SHP77 (cell line): ENCODE measurements at regions not wholly inside any gene's neighbourhood (a gene's known extent, or its start where the extent isn't known, plus 50 kb on each side); places are given as distances from the start of the nearest gene placed in this dataset.

Source experiments
- DNase-seq, 2 experiments: peaks; one replicate each; lab custom pipeline; 2025; lab: John Stamatoyannopoulos, UW

DNA sequence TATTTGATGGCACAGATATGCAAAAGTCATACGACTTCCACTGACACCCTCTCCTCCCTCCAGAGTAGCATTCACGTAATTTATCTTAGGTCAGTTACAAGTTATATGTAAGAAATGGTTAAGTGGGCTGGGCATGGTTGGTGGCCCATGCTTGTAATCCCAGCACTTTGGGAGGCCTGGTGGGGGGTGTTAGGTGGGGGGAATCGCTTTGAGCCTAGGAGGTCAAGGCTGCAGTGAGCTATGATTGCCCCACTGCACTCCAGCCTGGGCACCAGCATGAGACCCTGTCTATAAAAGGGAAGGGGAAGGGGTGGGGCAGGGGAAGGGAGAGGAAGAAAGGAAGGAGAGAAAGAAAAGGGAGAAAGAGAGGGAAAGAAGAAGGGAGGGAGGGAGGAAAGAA lies 202.8 kb downstream of the AUH start:
- no peak for DNase-seq

DNA sequence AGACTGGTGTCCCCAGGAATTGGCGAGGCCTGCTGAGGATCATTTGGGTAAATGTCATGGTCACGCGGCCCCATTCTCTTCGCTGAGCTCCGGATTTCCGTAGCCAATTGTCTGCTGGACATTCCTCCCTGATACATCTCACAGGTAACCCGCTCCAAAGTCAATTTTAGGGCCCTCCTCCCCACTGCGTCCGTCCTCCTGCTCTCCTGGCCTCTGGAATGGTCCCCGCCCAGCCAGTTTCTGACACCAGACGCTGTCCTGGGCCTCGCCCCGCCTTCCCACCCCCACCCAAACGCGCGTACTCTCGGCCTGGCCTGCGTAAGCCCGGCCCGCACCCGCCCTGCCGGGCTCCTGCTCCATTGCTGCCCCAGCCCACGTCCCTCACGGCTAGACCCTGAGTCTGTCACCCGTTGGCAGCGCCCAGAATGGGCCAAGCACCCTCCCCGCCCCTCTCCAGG lies 202.0 kb downstream of the AUH start:
- DNase-seq = no peak

DNA sequence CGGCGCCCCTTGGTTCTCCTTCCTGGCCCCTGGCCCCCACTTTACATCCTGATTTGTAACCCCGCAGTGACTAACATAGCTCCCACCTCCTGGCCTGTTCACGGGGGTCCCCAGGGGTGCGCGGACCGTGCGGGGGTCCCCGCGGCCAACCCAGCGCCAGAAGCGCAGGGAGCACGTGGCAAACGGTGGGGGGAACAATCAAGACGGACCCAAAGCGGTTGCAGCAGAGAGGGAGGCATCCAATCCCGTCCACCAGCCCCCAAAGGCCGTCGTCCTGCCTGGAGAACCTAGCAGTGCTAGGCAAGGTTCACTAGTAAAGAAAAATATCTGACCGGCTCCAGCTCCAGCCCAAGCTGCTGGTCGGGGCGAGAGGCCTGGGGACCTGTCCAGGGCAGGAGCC lies 201.5 kb downstream of the AUH start:
- DNase-seq = no peak

DNA sequence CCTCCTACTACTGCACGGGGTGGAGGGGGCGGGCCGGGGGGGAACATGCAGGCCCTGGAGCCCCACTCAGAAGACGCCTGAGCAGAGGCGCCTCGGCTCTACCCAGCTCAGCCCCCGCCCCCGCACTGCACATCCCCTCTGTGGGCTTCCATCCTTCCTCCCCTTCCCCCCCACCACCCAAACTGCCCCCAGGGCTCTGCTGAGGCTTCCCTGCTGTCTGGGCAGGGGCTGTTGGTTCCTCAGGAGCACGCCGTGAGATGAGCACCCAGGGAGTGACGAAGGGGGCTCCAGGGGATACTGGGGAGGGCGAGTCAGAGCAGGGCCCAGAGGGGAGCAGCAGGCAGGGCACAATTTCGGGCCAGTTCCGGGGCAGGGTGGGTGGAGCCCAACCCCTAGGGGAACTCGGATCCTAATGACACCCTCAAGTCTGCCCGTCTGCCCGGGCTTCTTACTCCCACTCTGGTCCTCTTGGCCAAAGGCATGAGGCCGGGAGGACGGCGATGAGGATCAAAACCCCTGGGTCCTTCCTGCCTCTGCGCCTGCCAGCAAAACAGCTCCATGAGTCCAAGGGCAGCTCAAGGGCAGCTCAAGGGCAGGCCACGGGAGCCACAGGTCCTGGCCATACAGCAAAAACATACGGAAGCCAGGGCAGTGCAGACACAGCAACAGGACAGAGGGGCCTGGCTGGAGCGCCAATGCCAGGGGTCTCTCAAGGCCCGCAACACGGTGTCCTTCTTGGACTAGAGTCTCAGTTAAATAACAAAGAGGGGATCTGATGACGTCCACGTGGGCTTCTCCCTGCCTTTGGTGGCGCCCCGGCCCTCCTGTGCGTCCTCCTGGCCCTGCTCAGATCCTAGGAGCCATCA lies 200.9 kb downstream of the AUH start:
- DNase-seq = no peak

DNA sequence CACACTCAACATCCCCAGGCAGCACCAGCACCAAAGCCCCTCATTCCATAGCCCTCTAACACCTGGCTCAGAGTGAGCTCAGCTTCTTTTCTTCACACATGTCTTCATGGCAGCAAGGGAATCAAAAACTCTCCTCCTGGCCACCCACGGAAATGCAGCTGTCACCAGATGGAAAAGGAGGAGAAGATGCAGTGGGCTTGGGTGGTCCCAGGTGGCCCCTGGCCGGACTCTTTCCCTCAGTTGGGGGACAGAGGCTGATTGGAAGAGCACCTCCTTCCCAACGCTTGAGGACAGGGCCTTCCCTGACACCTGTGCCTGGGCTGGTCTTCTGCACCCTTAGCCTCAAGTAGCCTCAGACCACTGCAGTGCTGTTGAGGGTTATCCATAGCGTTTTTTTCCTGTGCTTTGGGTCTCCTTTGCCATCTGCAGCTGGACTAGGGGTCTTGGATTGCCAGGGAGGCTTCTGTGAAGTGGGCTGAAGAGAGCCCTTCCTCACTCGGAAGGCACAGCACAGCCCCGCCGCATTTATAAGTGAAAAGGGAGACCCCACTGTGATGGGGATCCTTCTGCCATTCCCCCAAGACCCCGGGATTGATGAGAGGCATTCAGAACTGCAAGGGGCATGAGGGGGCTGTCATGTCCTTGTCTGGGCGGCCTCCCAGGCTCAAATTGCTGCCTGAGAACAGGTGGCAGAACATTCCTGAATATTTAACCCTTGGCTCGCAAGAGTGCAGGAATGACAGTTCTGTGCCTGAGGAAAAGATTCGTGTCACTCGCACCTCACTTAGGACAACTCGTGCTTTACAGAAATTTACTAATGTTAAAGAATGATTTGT lies 200.0 kb downstream of the AUH start:
- no peak for DNase-seq

DNA sequence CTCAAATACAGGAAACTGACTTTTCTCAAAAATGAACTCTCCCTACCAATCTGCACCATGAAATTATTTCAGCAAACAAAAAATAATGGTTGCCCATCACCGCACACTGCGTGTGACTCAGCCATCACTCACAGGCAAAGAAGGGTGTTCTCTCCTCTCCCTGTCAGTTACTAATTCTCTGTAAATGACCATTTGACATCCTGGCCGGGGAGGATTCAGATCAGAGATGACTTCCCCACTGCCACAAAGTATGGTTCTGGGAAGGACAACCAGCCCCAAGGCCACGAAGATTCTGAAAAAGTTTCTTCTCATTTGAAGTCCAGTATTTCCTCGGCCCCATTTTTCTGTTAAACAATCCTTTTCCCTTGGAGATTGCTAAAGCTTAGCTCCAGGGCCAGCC lies 199.4 kb downstream of the AUH start:
- no peak for DNase-seq

DNA sequence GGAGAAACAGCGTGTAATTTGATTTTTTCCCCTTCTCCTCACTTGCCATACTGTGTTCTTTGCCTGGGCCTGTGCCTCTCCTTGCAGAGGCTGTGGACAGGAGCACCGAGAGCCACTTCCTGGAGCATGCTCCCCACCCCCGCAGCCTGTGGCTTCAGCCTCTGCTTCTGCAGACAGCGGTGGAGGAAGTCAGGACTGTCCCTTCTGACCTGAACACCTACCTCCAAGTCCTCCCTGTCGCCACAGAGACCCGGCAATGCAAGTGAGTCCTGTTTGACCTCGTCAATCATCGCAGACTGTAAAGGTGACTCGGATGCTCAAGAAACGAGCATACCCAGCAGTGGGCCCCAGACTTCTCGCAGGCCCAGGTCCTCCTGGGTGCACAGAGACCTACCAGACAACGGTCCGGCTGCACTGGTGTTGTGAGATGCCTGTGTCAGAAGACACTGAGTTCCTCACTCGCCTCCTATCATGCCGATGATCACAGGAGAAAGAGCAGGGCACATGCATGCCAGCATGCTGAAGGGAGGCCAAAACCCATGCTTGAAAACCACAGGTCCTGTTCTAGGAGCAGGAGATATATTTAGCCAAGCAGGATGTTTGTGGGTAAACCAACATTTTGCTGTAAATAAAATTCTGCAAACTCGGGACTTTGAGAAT lies 198.8 kb downstream of the AUH start:
- no peak for DNase-seq

DNA sequence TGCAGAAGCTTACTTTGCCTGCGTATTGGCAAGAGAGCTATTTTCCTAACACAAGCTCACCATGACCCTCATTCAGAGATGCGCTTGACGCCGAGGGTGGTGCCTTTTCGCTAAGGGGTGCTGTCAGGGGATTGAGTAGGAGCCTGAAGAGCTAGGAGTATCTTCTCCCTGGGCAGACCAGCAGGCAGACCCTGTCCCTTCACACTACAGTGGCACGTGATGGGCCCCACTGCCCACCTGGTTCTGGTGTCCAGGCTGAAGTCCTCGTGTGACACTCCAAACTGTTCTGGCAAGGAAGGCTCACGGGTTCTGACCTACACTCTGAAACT lies 198.3 kb downstream of the AUH start:
- DNase-seq = no peak

DNA sequence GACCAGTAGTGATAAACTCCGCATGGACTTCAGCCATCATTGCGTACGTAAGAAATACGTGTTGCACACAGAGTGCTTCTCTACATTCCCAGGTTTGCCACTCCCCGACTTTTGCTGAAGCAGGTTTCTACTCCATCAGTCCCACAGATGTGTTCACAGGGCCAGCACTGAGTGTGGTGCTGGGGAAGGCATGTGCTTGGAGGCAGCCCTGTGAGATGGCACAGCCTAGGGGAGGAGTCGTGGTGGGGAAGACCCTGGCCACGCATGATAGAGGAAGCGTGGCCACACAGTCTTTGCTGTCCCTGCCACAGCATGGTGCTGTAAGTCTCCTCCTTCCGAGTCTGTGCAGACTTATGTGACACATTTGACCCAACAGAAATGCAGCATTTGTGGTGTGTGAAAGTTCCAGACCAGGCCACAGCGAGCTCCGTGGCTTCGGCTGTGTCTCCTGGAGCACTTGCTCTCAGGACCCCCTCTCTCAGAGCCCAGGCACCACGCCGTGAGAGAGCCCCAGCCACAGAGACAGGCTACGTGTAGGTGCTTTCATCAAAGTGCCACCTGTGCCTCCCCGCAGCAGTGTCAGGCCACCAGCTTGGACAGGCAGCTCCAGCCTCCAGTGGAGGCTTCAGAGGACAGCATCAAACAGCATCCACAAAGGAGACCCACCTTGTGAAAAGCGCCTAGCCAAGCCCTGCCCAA lies 197.8 kb downstream of the AUH start:
- no peak for DNase-seq
